ENCODE measurements at regions not wholly inside any gene's neighbourhood (a gene's known extent, or its start where the extent isn't known, plus 50 kb on each side); places are given as distances from the start of the nearest gene placed in this dataset.

DNA sequence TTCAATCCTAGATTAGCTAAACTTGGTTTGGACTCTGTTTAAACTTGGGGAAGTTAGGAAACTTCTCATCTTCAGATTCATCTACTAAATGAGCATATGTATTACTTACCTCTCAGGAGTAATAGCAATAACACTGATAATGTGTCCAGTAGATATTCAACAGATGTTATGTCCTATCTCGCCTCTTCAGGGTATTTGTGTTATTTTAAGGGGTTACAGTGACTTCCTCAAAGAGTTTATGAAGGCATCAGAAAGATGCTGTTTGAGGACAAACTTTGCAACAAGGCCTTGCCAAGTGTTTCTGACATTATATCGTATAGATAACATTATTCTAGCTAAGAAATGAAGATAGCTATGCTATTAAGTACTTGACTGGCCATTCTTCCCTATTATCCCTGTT is 522.3 kb downstream of the IGSF11 start:
- no peak for TF ChIP-seq POLR2A (IDR thresholded peaks at IDR 0.05)
- TF ChIP-seq, protein P1, sequence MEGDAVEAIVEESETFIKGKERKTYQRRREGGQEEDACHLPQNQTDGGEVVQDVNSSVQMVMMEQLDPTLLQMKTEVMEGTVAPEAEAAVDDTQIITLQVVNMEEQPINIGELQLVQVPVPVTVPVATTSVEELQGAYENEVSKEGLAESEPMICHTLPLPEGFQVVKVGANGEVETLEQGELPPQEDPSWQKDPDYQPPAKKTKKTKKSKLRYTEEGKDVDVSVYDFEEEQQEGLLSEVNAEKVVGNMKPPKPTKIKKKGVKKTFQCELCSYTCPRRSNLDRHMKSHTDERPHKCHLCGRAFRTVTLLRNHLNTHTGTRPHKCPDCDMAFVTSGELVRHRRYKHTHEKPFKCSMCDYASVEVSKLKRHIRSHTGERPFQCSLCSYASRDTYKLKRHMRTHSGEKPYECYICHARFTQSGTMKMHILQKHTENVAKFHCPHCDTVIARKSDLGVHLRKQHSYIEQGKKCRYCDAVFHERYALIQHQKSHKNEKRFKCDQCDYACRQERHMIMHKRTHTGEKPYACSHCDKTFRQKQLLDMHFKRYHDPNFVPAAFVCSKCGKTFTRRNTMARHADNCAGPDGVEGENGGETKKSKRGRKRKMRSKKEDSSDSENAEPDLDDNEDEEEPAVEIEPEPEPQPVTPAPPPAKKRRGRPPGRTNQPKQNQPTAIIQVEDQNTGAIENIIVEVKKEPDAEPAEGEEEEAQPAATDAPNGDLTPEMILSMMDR (IDR thresholded peaks at IDR 0.05): no peak

Measured in Peyer's patch (tissue), 4 donors.